HepG2 (cell line): ENCODE measurements at regions not wholly inside any gene's neighbourhood (a gene's known extent, or its start where the extent isn't known, plus 50 kb on each side); places are given as distances from the start of the nearest gene placed in this dataset.

Source experiments
- ATAC-seq: fragments of 200-7000 bp; cut with Tn5 transposase; 3 replicates; pipeline ENCODE4 v1.9.1; 2020; ENCODE audit warnings: mild to moderate bottlenecking, moderate library complexity
- BruUV-seq: library from RNA; stranded (reverse); fragments of 400-500 nt; replicated peaks from 2 replicates; lab custom pipeline; 2021; lab: Mats Ljungman, UMichigan
- CTCF ChIA-PET: fragments of 300-600 bp; formaldehyde crosslinking; extraction: SDS; loops from one replicate; lab custom pipeline; 2021; ENCODE audit warnings: low total read pairs, inconsistent platforms, low intra/inter-chr PET ratio; lab: Yijun Ruan, JAX
- POLR2A ChIA-PET: fragments of 350-600 bp; sonication (Branson Sonifier 250); formaldehyde crosslinking; loops from one replicate; lab custom pipeline; 2020; ENCODE audit warnings: antibody characterized with exemption, inconsistent platforms; lab: Yijun Ruan, JAX
- DNase-seq: peaks from one replicate; pipeline ENCODE4 v3.0.0-alpha.2; 2015; ENCODE audit warnings: low spot score
- FAIRE-seq: peaks from 3 replicates; lab custom pipeline; 2011; peaks lifted over from hg19 to GRCh38; lab: Jason Lieb, UNC
- H2AFZ ChIP-seq: one replicate; pipeline ENCODE4 v1.6.1; 2011; ENCODE audit warnings: low read length, inconsistent platforms
- H3K27ac ChIP-seq: fragments of 300-600 bp; 3 replicates; pipeline ENCODE4 v1.8.0; 2011; ENCODE audit warnings: mixed run types, mild to moderate bottlenecking, mixed read lengths, low read length, inconsistent platforms; ENCODE audit not compliant: insufficient read depth; ENCODE audit errors: extremely low read length
- H3K27me3 ChIP-seq, 2 experiments: fragments of 200-600 bp in 1 of 2; 2 replicates in 1 of 2; 3 replicates in 1 of 2; pipeline versions ENCODE4 v1.6.0 to v1.8.0; 2011; ENCODE audit warnings: low read length in 2 of 2, mild to moderate bottlenecking in 2 of 2, moderate library complexity in 2 of 2, inconsistent platforms in 1 of 2; ENCODE audit not compliant: insufficient read depth in 2 of 2, control insufficient read depth in 1 of 2
- H3K36me3 ChIP-seq, 2 experiments: fragments of 200-600 bp in 1 of 2; replicated peaks in 1 of 2; 2 replicates in 1 of 2; 3 replicates in 1 of 2; pipeline versions ENCODE4 v1.5.1 to v1.8.0; 2011; ENCODE audit warnings: low read length in 2 of 2, inconsistent platforms in 1 of 2; ENCODE audit not compliant: insufficient read depth in 2 of 2, control insufficient read depth in 1 of 2
- H3K4me1 ChIP-seq: 2 replicates; pipeline ENCODE4 v1.5.1; 2012; ENCODE audit warnings: low read length, inconsistent platforms; ENCODE audit not compliant: insufficient read depth
- H3K4me2 ChIP-seq: 2 replicates; pipeline ENCODE4 v1.6.0; 2011; ENCODE audit warnings: low read depth, low read length, inconsistent platforms
- H3K4me3 ChIP-seq, 3 experiments: fragments of 200-600 bp in 1 of 3; sonication (generic), shearing (Covaris generic) in 1 of 3; replicated peaks in 1 of 3; 2 replicates each; pipeline ENCODE4 v1.5.1; 2011 to 2016; ENCODE audit warnings: low read length in 3 of 3, inconsistent platforms in 2 of 3, low read depth in 2 of 3, mild to moderate bottlenecking in 2 of 3, control low read depth in 1 of 3, mixed read lengths in 1 of 3; ENCODE audit not compliant: insufficient read depth in 1 of 3
- H3K79me2 ChIP-seq: one replicate; pipeline ENCODE4 v1.6.1; 2011; ENCODE audit warnings: low read length, inconsistent platforms; ENCODE audit not compliant: insufficient read depth
- H3K9ac ChIP-seq: 2 replicates; pipeline ENCODE4 v1.6.0; 2011; ENCODE audit warnings: mild to moderate bottlenecking, low read depth, low read length, inconsistent platforms; ENCODE audit not compliant: insufficient read depth
- H3K9me3 ChIP-seq: 2 replicates; pipeline ENCODE4 v1.5.1; 2012; ENCODE audit warnings: mild to moderate bottlenecking, low read length
- H4K20me1 ChIP-seq: 2 replicates; pipeline ENCODE4 v1.6.0; 2011; ENCODE audit warnings: inconsistent platforms, mild to moderate bottlenecking, low read length, moderate library complexity; ENCODE audit not compliant: insufficient read depth
- AGO1 ChIP-seq: fragments of 200-400 bp; formaldehyde crosslinking; IDR thresholded peaks from 2 replicates; pipeline ENCODE4 v1.6.1; 2017; ENCODE audit warnings: mild to moderate bottlenecking, low read depth, low read length, moderate library complexity; ENCODE audit not compliant: poor library complexity, severe bottlenecking
- ATF7 ChIP-seq, 2 experiments: fragments of 450-650 bp in 1 of 2; sonication (generic) in 1 of 2; formaldehyde crosslinking in 1 of 2; IDR thresholded peaks; 2 replicates each; pipeline versions ENCODE4 v1.4.0 to v1.6.1; 2016 to 2020; ENCODE audit warnings: antibody characterized with exemption in 1 of 2, mild to moderate bottlenecking in 1 of 2, missing genetic modification reagents in 1 of 2
- BRD4 ChIP-seq: sonication (generic); formaldehyde crosslinking; IDR thresholded peaks from 2 replicates; pipeline ENCODE4 v1.4.0; 2020; ENCODE audit warnings: missing genetic modification reagents
- PAF1 ChIP-seq: IDR thresholded peaks from 2 replicates; pipeline ENCODE4 v1.6.1; 2016; ENCODE audit warnings: missing genetic modification reagents, missing compliant biosample characterization
- POLR2AphosphoS2 ChIP-seq: IDR thresholded peaks from 2 replicates; pipeline ENCODE4 v1.6.1; 2011; ENCODE audit warnings: low read depth, low read length, improper control_type of control experiment
- RCOR2 ChIP-seq: IDR thresholded peaks from 2 replicates; pipeline ENCODE4 v1.6.1; 2016; ENCODE audit warnings: missing biosample characterization, missing genetic modification reagents
- RFX5 ChIP-seq: IDR thresholded peaks from 2 replicates; pipeline ENCODE4 v1.6.1; 2011; ENCODE audit warnings: low read depth, low read length, improper control_type of control experiment
- SP2 ChIP-seq: sonication (generic); formaldehyde crosslinking; IDR thresholded peaks from 2 replicates; pipeline ENCODE4 v1.5.1; 2020; ENCODE audit warnings: mild to moderate bottlenecking, missing genetic modification reagents
- ZBTB7B ChIP-seq: sonication (generic); formaldehyde crosslinking; IDR thresholded peaks from 2 replicates; pipeline ENCODE4 v1.4.0; 2020; ENCODE audit warnings: missing genetic modification reagents
- ZNF138 ChIP-seq: sonication (generic); formaldehyde crosslinking; IDR thresholded peaks from 2 replicates; pipeline ENCODE4 v1.5.0; 2020; ENCODE audit warnings: mild to moderate bottlenecking, low read depth, missing genetic modification reagents
- ZNF337 ChIP-seq: sonication (generic); formaldehyde crosslinking; IDR thresholded peaks from 2 replicates; pipeline ENCODE4 v1.5.1; 2020; ENCODE audit warnings: missing genetic modification reagents, low read depth, mild to moderate bottlenecking, borderline replicate concordance
- ZNF367 ChIP-seq: sonication (generic); formaldehyde crosslinking; IDR thresholded peaks from 2 replicates; pipeline ENCODE4 v1.4.0; 2020; ENCODE audit warnings: missing genetic modification reagents, borderline replicate concordance
- ZNF513 ChIP-seq: sonication (generic); formaldehyde crosslinking; conservative IDR thresholded peaks from 2 replicates; pipeline ENCODE4 v1.5.0; 2020; ENCODE audit warnings: missing genetic modification reagents
- ZNF549 ChIP-seq: sonication (generic); formaldehyde crosslinking; IDR thresholded peaks from 2 replicates; pipeline ENCODE4 v1.5.0; 2020; ENCODE audit warnings: missing genetic modification reagents
- WGBS: methylation state at CpG from one replicate; pipeline ENCODE4 v1.1.6; 2017; ENCODE audit warnings: low lambda C conversion rate; 5-methylcytosine and 5-hydroxymethylcytosine counted together
- in situ Hi-C: cut with HindIII; loops from 2 replicates; pipeline ENCODE4 v1.10.0; 2017; ENCODE audit warnings: low pct_unique_long_range_greater_than_20kb; ENCODE audit not compliant: extremely low pct_ligation_motif_present
- intact Hi-C: fragments of 100-400 bp; cut with micrococcal nuclease; formaldehyde crosslinking; loops from one replicate; pipeline ENCODE4 v1.10.0; 2022; ENCODE audit not compliant: unreplicated experiment
- TF ChIP-seq, protein P1 (sequence below): sonication (generic); formaldehyde crosslinking; conservative IDR thresholded peaks from 2 replicates; pipeline ENCODE4 v1.4.0; 2020; ENCODE audit warnings: mild to moderate bottlenecking, missing genetic modification reagents, moderate library complexity
- TF ChIP-seq, protein P2 (sequence below): sonication (generic); formaldehyde crosslinking; IDR thresholded peaks from 2 replicates; pipeline ENCODE4 v1.4.0; 2020; ENCODE audit warnings: mild to moderate bottlenecking, missing genetic modification reagents

DNA sequence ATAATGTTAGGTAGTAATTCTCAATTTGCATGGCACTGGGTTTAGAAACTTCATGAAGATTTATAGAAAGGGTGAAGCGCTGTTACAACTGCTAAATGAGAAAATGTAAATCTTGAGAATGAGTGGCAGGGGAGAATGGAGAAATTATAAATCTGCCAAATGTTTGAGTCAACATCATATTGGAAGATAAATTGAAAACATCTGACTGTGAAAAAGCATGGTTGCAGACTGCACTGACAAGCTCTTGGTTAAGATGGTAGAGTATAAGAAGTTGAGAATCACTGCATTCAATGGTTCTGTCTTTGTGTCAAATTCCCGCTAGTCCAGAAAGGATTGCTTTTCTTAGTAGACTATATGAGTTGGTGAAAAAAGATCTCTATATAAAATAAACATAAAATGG lies 113.3 kb upstream of the DUSP10 start:
- WGBS: 24% methylated on average over 2 of the region's 2 CpGs
- intact Hi-C loops (loop anchor here (5.0 kb wide), 1 partner anchor 378 kb away; no protein-coding TSS in a partner anchor), in situ Hi-C loops (no loop called here)
- TF ChIP-seq ZNF138 (no peak), ZNF337 (CRISPR knock-in tag) (no peak), RFX5 (no peak), SP2 (no peak), PAF1 (CRISPR knock-in tag) (no peak), ZNF549 (CRISPR knock-in tag) (no peak), ATF7 (IDR thresholded peaks at IDR 0.05) (no peak), ATF7 (CRISPR knock-in tag; IDR thresholded peaks at IDR 0.05) (no peak), ZNF367 (CRISPR knock-in tag) (no peak), POLR2AphosphoS2 (no peak), ZNF513 (CRISPR knock-in tag) (no peak), RCOR2 (no peak), ZBTB7B (no peak), BRD4 (CRISPR knock-in tag) (no peak), AGO1 (no peak)
- TF ChIP-seq, protein P1, sequence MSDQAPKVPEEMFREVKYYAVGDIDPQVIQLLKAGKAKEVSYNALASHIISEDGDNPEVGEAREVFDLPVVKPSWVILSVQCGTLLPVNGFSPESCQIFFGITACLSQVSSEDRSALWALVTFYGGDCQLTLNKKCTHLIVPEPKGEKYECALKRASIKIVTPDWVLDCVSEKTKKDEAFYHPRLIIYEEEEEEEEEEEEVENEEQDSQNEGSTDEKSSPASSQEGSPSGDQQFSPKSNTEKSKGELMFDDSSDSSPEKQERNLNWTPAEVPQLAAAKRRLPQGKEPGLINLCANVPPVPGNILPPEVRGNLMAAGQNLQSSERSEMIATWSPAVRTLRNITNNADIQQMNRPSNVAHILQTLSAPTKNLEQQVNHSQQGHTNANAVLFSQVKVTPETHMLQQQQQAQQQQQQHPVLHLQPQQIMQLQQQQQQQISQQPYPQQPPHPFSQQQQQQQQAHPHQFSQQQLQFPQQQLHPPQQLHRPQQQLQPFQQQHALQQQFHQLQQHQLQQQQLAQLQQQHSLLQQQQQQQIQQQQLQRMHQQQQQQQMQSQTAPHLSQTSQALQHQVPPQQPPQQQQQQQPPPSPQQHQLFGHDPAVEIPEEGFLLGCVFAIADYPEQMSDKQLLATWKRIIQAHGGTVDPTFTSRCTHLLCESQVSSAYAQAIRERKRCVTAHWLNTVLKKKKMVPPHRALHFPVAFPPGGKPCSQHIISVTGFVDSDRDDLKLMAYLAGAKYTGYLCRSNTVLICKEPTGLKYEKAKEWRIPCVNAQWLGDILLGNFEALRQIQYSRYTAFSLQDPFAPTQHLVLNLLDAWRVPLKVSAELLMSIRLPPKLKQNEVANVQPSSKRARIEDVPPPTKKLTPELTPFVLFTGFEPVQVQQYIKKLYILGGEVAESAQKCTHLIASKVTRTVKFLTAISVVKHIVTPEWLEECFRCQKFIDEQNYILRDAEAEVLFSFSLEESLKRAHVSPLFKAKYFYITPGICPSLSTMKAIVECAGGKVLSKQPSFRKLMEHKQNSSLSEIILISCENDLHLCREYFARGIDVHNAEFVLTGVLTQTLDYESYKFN: no peak
- TF ChIP-seq, protein P2, sequence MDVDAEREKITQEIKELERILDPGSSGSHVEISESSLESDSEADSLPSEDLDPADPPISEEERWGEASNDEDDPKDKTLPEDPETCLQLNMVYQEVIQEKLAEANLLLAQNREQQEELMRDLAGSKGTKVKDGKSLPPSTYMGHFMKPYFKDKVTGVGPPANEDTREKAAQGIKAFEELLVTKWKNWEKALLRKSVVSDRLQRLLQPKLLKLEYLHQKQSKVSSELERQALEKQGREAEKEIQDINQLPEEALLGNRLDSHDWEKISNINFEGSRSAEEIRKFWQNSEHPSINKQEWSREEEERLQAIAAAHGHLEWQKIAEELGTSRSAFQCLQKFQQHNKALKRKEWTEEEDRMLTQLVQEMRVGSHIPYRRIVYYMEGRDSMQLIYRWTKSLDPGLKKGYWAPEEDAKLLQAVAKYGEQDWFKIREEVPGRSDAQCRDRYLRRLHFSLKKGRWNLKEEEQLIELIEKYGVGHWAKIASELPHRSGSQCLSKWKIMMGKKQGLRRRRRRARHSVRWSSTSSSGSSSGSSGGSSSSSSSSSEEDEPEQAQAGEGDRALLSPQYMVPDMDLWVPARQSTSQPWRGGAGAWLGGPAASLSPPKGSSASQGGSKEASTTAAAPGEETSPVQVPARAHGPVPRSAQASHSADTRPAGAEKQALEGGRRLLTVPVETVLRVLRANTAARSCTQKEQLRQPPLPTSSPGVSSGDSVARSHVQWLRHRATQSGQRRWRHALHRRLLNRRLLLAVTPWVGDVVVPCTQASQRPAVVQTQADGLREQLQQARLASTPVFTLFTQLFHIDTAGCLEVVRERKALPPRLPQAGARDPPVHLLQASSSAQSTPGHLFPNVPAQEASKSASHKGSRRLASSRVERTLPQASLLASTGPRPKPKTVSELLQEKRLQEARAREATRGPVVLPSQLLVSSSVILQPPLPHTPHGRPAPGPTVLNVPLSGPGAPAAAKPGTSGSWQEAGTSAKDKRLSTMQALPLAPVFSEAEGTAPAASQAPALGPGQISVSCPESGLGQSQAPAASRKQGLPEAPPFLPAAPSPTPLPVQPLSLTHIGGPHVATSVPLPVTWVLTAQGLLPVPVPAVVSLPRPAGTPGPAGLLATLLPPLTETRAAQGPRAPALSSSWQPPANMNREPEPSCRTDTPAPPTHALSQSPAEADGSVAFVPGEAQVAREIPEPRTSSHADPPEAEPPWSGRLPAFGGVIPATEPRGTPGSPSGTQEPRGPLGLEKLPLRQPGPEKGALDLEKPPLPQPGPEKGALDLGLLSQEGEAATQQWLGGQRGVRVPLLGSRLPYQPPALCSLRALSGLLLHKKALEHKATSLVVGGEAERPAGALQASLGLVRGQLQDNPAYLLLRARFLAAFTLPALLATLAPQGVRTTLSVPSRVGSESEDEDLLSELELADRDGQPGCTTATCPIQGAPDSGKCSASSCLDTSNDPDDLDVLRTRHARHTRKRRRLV (CRISPR knock-in tag): no peak
- Histone ChIP-seq H3K79me2 (no peaks in the 10 kb centered on the region), H3K4me3 (no peak overlapping the region), H3K9me3 (no peaks in the 10 kb centered on the region), H3K27ac (no peak overlapping the region), H4K20me1 (no peaks in the 10 kb centered on the region), H3K27me3 (no peaks in the 10 kb centered on the region), H3K9ac (no peak overlapping the region), H3K4me2 (no peak overlapping the region), H3K4me1 (no peaks in the 10 kb centered on the region), H3K36me3 (no peaks in the 10 kb centered on the region), H2AFZ (no peak overlapping the region)
- no peak for ATAC-seq
- no peak for FAIRE-seq
- BruUV-seq: no TSS peak
- CTCF ChIA-PET: no interaction called here
- POLR2A ChIA-PET: no interaction called here
- no peak for DNase-seq
